ENCODE measurements at regions not wholly inside any gene's neighbourhood (a gene's known extent, or its start where the extent isn't known, plus 50 kb on each side); places are given as distances from the start of the nearest gene placed in this dataset.

GRCh38 chr3:34155108-34155507 is 356.7 kb downstream of the PDCD6IP start:
- TF ChIP-seq CTCF (IDR thresholded peaks at IDR 0.05), result no peak
- TF ChIP-seq POLR2A (IDR thresholded peaks at IDR 0.05), result no peak
- no peak for TF ChIP-seq POLR2AphosphoS5 (IDR thresholded peaks at IDR 0.05)

Data from sigmoid colon (tissue), 4 donors.